Adrenal gland (tissue), 9 donors: ENCODE measurements at regions not wholly inside any gene's neighbourhood (a gene's known extent, or its start where the extent isn't known, plus 50 kb on each side); places are given as distances from the start of the nearest gene placed in this dataset.

Source experiments
- DNase-seq, 7 donors: peaks; one replicate each; pipeline ENCODE4 v3.0.0-alpha.2; 2019 to 2020
- H3K27ac ChIP-seq, 5 donors: fragments of 200-600 bp; sonication (generic) in 4 of 5; 1 replicate in 3 of 5; 2 replicates in 2 of 5; pipeline versions ENCODE4 v1.5.1 to v1.8.0; 2016 to 2020; ENCODE audit warnings: mild to moderate bottlenecking in 1 of 5
- H3K27me3 ChIP-seq: fragments of 200-600 bp; 2 replicates; pipeline ENCODE4 v1.8.0; 2021
- H3K36me3 ChIP-seq, 2 donors: fragments of 200-600 bp; replicated peaks in 1 of 2; 1 replicate in 1 of 2; 2 replicates in 1 of 2; pipeline versions ENCODE4 v1.5.1 to v1.8.0; 2018 to 2022
- H3K4me1 ChIP-seq, 2 donors: fragments of 200-600 bp; replicated peaks in 1 of 2; 1 replicate in 1 of 2; 2 replicates in 1 of 2; pipeline versions ENCODE4 v1.5.1 to v1.8.0; 2018 to 2021
- H3K4me3 ChIP-seq, 4 donors: fragments of 200-600 bp; sonication (generic) in 3 of 4; one replicate each; pipeline ENCODE4 v1.5.1; 2016 to 2018
- H3K9me3 ChIP-seq, 3 donors: fragments of 200-600 bp; sonication (generic) in 1 of 3; replicated peaks in 1 of 3; 1 replicate in 2 of 3; 2 replicates in 1 of 3; pipeline versions ENCODE4 v1.5.1 to v1.8.0; 2016 to 2021
- CTCF ChIP-seq, 6 experiments: fragments of 450-650 bp in 4 of 6; fragments of 200-600 bp in 2 of 6; sonication (generic) in 1 of 6; IDR thresholded peaks; 1 replicate in 5 of 6; 2 replicates in 1 of 6; pipeline versions ENCODE4 v1.5.1 to v1.8.0; 2016 to 2021; ENCODE audit warnings: antibody characterized with exemption in 6 of 6, mild to moderate bottlenecking in 2 of 6, moderate library complexity in 1 of 6
- POLR2A ChIP-seq, 2 donors: fragments of 450-650 bp; IDR thresholded peaks; one replicate each; pipeline ENCODE4 v1.6.1; 2017; ENCODE audit warnings: antibody characterized with exemption in 2 of 2, mild to moderate bottlenecking in 2 of 2, moderate library complexity in 1 of 2
- WGBS, 4 donors: extraction: QIAGEN DNeasy Blood & Tissue Kit in 2 of 4; methylation state at CpG; one replicate each; pipeline versions ENCODE4 v1.1.5 to v1.1.7; 2013 to 2017; 5-methylcytosine and 5-hydroxymethylcytosine counted together
- intact Hi-C, 2 donors: fragments of 100-400 bp; cut with DNase I; formaldehyde crosslinking; loops; one replicate each; pipeline versions ENCODE4 v1.14.1 to v1.15.0; 2022 to 2023
- donor health status: healthy with polysubstance abuse.
- donor health status: Bipolar disorder and iron deficiency.
- donor health status: DM: yes; HTN: yes; CAD: no.
- donor health status: DM: no; HTN: no; CAD: no.
- donor health status: DM: no; HTN: no; CAD: no.

GRCh38 chr18:66874812-66875474 lies 271.1 kb upstream of the CDH19 start:
- intact Hi-C loops: no loop called here
- TF ChIP-seq CTCF (IDR thresholded peaks at IDR 0.05): no peak
- TF ChIP-seq POLR2A (IDR thresholded peaks at IDR 0.05): no peak
- 63 to 86% (median 76%) methylated on average over 3 of the region's 3 CpGs for WGBS, 4 donors
- H3K9me3 ChIP-seq: no peaks in the 10 kb centered on the region
- no peak overlapping the region for H3K4me3 ChIP-seq
- H3K27ac ChIP-seq: no peak overlapping the region
- H3K4me1 ChIP-seq: no peaks in the 10 kb centered on the region
- H3K27me3 ChIP-seq: no peaks in the 10 kb centered on the region
- no peaks in the 10 kb centered on the region for H3K36me3 ChIP-seq
- DNase-seq: no peak

DNA sequence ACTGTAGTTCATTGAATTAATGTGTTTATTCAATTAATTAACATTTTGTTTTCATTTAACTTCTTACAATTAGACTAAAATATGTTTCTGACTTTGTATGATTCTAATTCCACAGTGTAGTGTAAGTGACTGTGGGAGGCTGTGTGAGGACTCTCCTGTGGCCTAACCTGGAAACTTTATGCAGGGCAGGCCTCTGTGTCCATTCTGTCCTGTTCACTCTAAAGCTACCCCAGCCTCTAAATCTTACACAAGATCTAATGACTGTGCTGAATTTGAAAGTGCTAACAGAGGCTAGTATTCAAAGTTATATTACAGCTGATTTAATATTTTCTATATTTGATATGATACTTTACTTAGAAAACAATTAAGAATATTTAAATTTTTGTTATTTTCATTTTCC lies 270.5 kb upstream of the CDH19 start:
- intact Hi-C loops: no loop called here
- TF ChIP-seq CTCF (IDR thresholded peaks at IDR 0.05): no peak
- TF ChIP-seq POLR2A (IDR thresholded peaks at IDR 0.05): no peak
- no peaks in the 10 kb centered on the region for H3K27me3 ChIP-seq
- H3K27ac ChIP-seq: no peak overlapping the region
- no peaks in the 10 kb centered on the region for H3K9me3 ChIP-seq
- no peaks in the 10 kb centered on the region for H3K4me1 ChIP-seq
- no peaks in the 10 kb centered on the region for H3K36me3 ChIP-seq
- DNase-seq: no peak
- H3K4me3 ChIP-seq: no peak overlapping the region

DNA sequence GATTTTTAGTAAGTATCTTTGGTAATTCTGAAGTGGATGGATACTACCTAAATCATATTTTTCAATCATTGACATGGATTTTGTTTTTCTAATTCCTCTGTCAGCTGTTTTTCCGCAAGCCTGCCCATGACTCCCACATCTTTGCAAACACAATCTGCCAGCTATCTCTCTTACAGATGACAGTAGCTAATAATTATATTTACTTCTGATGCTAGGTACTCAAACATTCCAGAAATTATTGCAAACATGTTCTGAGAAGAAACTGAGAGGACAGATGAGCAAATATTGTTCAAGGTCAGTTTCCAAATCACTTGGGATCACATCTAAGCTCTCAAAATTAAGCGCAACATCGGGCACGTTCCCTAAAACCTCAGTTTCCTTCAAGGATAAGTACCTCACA lies 270.0 kb upstream of the CDH19 start:
- intact Hi-C loops: no loop called here
- TF ChIP-seq POLR2A (IDR thresholded peaks at IDR 0.05) (no peak), CTCF (IDR thresholded peaks at IDR 0.05) (no peak)
- WGBS, 4 donors: 67 to 74% (median 72%) methylated on average over 4 of the region's 4 CpGs

DNA sequence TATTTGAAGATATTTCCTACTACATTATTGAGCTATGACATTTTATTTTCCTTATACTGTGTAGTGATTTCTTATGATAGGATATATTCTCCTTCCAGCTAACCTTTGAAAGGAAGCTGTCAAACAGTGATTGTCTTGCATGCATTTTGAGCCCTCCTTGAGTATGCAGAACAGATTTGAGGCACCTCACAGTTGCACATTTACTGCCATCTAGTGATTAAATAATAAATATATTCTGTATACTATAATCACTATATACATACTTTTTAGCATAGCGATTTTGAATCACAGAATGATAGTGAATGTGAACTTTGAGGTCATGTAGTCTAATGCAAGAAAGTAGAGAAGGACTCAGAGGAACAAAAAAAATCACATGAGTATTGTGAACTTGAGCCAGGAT lies 268.4 kb upstream of the CDH19 start:
- Histone ChIP-seq H3K36me3 (no peaks in the 10 kb centered on the region), H3K4me1 (no peaks in the 10 kb centered on the region), H3K27me3 (no peaks in the 10 kb centered on the region), H3K27ac (no peak overlapping the region), H3K9me3 (no peaks in the 10 kb centered on the region), H3K4me3 (no peak overlapping the region)
- WGBS, 4 donors: 3 to 11% (median 5%) methylated on average over 1 of the region's 1 CpG
- intact Hi-C loops: no loop called here
- no peak for TF ChIP-seq POLR2A (IDR thresholded peaks at IDR 0.05)
- TF ChIP-seq CTCF (IDR thresholded peaks at IDR 0.05): peak in 3 of 6 experiments; percentile 16 to 25 (median 23)
- DNase-seq: no peak

More for the DNA sequence above, 270.0 kb upstream of the CDH19 start:
- H3K4me1 ChIP-seq: no peaks in the 10 kb centered on the region
- no peaks in the 10 kb centered on the region for H3K36me3 ChIP-seq
- H3K27ac ChIP-seq: no peak overlapping the region
- no peak for DNase-seq
- no peaks in the 10 kb centered on the region for H3K9me3 ChIP-seq
- H3K27me3 ChIP-seq: no peaks in the 10 kb centered on the region
- no peak overlapping the region for H3K4me3 ChIP-seq
